ENCODE measurements at regions not wholly inside any gene's neighbourhood (a gene's known extent, or its start where the extent isn't known, plus 50 kb on each side); places are given as distances from the start of the nearest gene placed in this dataset.

- H3K4me3 ChIP-seq, result no peak overlapping the region
- peaks cover 11% of the 10 kb centered on the region for H3K4me1 ChIP-seq (ENCODE audit: low read depth)
- H3K36me3 ChIP-seq, result no peaks in the 10 kb centered on the region
- no peak for TF ChIP-seq CTCF (IDR thresholded peaks at IDR 0.05; ENCODE audit: low read depth, low read length)
- H3K27me3 ChIP-seq, result no peaks in the 10 kb centered on the region
- no peak overlapping the region for H3K27ac ChIP-seq
- no peaks in the 10 kb centered on the region for H3K9me3 ChIP-seq (ENCODE audit: low read depth)
- DNase-seq (ENCODE audit: low read depth in 1 of 2, low spot score in 1 of 2), result no peak
Observed at GRCh38 chr4:154691229-154691628, 52.6 kb upstream of the LRAT start.

- Histone ChIP-seq H3K27ac (no peak overlapping the region), H3K27me3 (no peaks in the 10 kb centered on the region), H3K9me3 (ENCODE audit: low read depth) (no peaks in the 10 kb centered on the region), H3K4me3 (no peak overlapping the region), H3K36me3 (no peaks in the 10 kb centered on the region), H3K4me1 (ENCODE audit: low read depth) (peaks cover 11% of the 10 kb centered on the region)
- DNase-seq (ENCODE audit: low read depth in 1 of 2, low spot score in 1 of 2), result no peak
- no peak for TF ChIP-seq CTCF (IDR thresholded peaks at IDR 0.05; ENCODE audit: low read depth, low read length)
Observed at GRCh38 chr4:154692304-154692818, 51.4 kb upstream of the LRAT start.

All from cardiac muscle cell (in vitro differentiated cells and primary cell).